A549 (cell line): ENCODE measurements at regions not wholly inside any gene's neighbourhood (a gene's known extent, or its start where the extent isn't known, plus 50 kb on each side); places are given as distances from the start of the nearest gene placed in this dataset.

ENCODE experiments used
- ATAC-seq, 2 experiments: fragments of 200-7000 bp in 1 of 2; fragments of >200 bp in 1 of 2; cut with Nextera tagmentation in 1 of 2; cut with Tn5 transposase in 1 of 2; 3 replicates each; pipeline versions ENCODE4 v1.8.0 to v1.9.1; 2018 to 2020; ENCODE audit warnings: mild to moderate bottlenecking in 1 of 2, moderate library complexity in 1 of 2
- CTCF ChIA-PET: fragments of 300-600 bp; sonication (Branson Sonifier 250); formaldehyde crosslinking; extraction: SDS; loops from one replicate; lab custom pipeline; 2021; ENCODE audit warnings: antibody characterized with exemption, inconsistent platforms; lab: Yijun Ruan, JAX
- POLR2A ChIA-PET: fragments of 350-600 bp; formaldehyde crosslinking; extraction: SDS; loops from one replicate; lab custom pipeline; 2021; ENCODE audit warnings: antibody characterized with exemption, inconsistent platforms; lab: Yijun Ruan, JAX
- DNase-seq, 2 experiments: peaks; one replicate each; pipeline versions ENCODE4 v3.0.0 to v3.0.0-alpha.2; 2011 to 2016; ENCODE audit warnings: low read depth in 1 of 2, low spot score in 1 of 2
- FAIRE-seq: peaks from 2 replicates; lab custom pipeline; 2011; peaks lifted over from hg19 to GRCh38; lab: Jason Lieb, UNC
- H3K27ac ChIP-seq, 2 experiments: fragments of >200 bp; sonication (Bioruptor Twin); formaldehyde crosslinking; 3 replicates each; pipeline ENCODE4 v1.5.1; 2016 to 2017
- H3K4me1 ChIP-seq: fragments of >200 bp; sonication (Bioruptor Twin); formaldehyde crosslinking; 3 replicates; pipeline ENCODE4 v1.6.1; 2016
- H3K4me2 ChIP-seq: fragments of >200 bp; sonication (Bioruptor Twin); formaldehyde crosslinking; 3 replicates; pipeline ENCODE4 v1.6.1; 2016
- H3K4me3 ChIP-seq: fragments of >200 bp; sonication (Bioruptor Twin); formaldehyde crosslinking; 3 replicates; pipeline ENCODE4 v1.5.1; 2016
- H3K9me3 ChIP-seq: fragments of >200 bp; sonication (Bioruptor Twin); formaldehyde crosslinking; 3 replicates; pipeline ENCODE4 v1.6.1; 2016
- BHLHE40 ChIP-seq: IDR thresholded peaks from 2 replicates; pipeline ENCODE4 v1.6.1; 2012; ENCODE audit warnings: low read depth, low read length, inconsistent platforms
- EHF ChIP-seq: fragments of 250-450 bp; sonication (Bioruptor Pico); IDR thresholded peaks from 2 replicates; pipeline ENCODE4 v1.5.0; 2020; ENCODE audit warnings: mild to moderate bottlenecking
- EHMT2 ChIP-seq: fragments of 200-600 bp; sonication (generic); IDR thresholded peaks from 2 replicates; pipeline ENCODE4 v1.6.1; 2016; ENCODE audit warnings: antibody characterized with exemption, low read depth, mild to moderate bottlenecking, moderate library complexity
- EP300 ChIP-seq, 2 experiments: fragments of >200 bp; sonication (Bioruptor Twin); formaldehyde crosslinking; IDR thresholded peaks; 2 replicates in 1 of 2; 3 replicates in 1 of 2; pipeline ENCODE4 v1.6.1; 2016 to 2017
- FOSB ChIP-seq: fragments of 250-450 bp; sonication (Bioruptor Pico); IDR thresholded peaks from 2 replicates; pipeline ENCODE4 v1.5.0; 2020; ENCODE audit warnings: mild to moderate bottlenecking, moderate library complexity
- GATA3 ChIP-seq: IDR thresholded peaks from 2 replicates; pipeline ENCODE4 v1.6.1; 2012; ENCODE audit warnings: borderline replicate concordance
- HEYL ChIP-seq: fragments of 250-450 bp; sonication (Bioruptor Pico); IDR thresholded peaks from 2 replicates; pipeline ENCODE4 v1.8.0; 2021; ENCODE audit warnings: mild to moderate bottlenecking, moderate library complexity
- HMGXB4 ChIP-seq: fragments of 250-450 bp; sonication (Bioruptor Pico); IDR thresholded peaks from 2 replicates; pipeline ENCODE4 v1.5.0; 2021; ENCODE audit warnings: mild to moderate bottlenecking, moderate library complexity, borderline replicate concordance
- HOXB5 ChIP-seq: fragments of 250-450 bp; sonication (Bioruptor Pico); IDR thresholded peaks from 2 replicates; pipeline ENCODE4 v1.5.0; 2020; ENCODE audit warnings: mild to moderate bottlenecking, moderate library complexity
- JUNB ChIP-seq: fragments of >200 bp; sonication (Bioruptor Twin); formaldehyde crosslinking; IDR thresholded peaks from 2 replicates; pipeline ENCODE4 v1.6.1; 2016
- KDM5A ChIP-seq: fragments of 200-600 bp; sonication (generic); IDR thresholded peaks from 2 replicates; pipeline ENCODE4 v1.6.1; 2016; ENCODE audit warnings: antibody characterized with exemption, mild to moderate bottlenecking
- MAX ChIP-seq: IDR thresholded peaks from 2 replicates; pipeline ENCODE4 v1.6.1; 2012
- MAZ ChIP-seq: fragments of 150-350 bp; IDR thresholded peaks from 2 replicates; pipeline ENCODE4 v1.6.1; 2014; ENCODE audit warnings: antibody characterized with exemption, low read depth, low read length, borderline replicate concordance
- NFE2L2 ChIP-seq: fragments of 150-350 bp; conservative IDR thresholded peaks from 2 replicates; pipeline ENCODE4 v1.6.1; 2014; ENCODE audit warnings: low read length
- NPAS2 ChIP-seq: fragments of 250-450 bp; sonication (Bioruptor Pico); IDR thresholded peaks from 2 replicates; pipeline ENCODE4 v1.8.0; 2022; ENCODE audit warnings: mild to moderate bottlenecking, moderate library complexity, borderline replicate concordance
- PBX3 ChIP-seq: IDR thresholded peaks from 2 replicates; pipeline ENCODE4 v1.6.1; 2012
- PHF8 ChIP-seq: fragments of 200-600 bp; sonication (generic); IDR thresholded peaks from 2 replicates; pipeline ENCODE4 v1.6.1; 2016; ENCODE audit warnings: low read depth, mild to moderate bottlenecking, antibody characterized with exemption, moderate library complexity, borderline replicate concordance
- POLR2A ChIP-seq: IDR thresholded peaks from 2 replicates; pipeline ENCODE4 v1.6.1; 2012; ENCODE audit warnings: mild to moderate bottlenecking, low read length
- POLR2AphosphoS2 ChIP-seq: conservative IDR thresholded peaks from 2 replicates; pipeline ENCODE4 v1.6.1; 2012; ENCODE audit warnings: low read length, improper control_type of control experiment, inconsistent platforms
- RFX5 ChIP-seq: fragments of 450-650 bp; IDR thresholded peaks from 2 replicates; pipeline ENCODE4 v1.7.1; 2014; ENCODE audit warnings: antibody characterized with exemption, mild to moderate bottlenecking, moderate library complexity
- TFCP2L1 ChIP-seq: fragments of 250-450 bp; sonication (Bioruptor Pico); IDR thresholded peaks from 2 replicates; pipeline ENCODE4 v1.5.0; 2021; ENCODE audit warnings: mild to moderate bottlenecking
- TP53 ChIP-seq: fragments of 250-450 bp; sonication (Bioruptor Pico); IDR thresholded peaks from 2 replicates; pipeline ENCODE4 v1.5.0; 2021; ENCODE audit warnings: mild to moderate bottlenecking, moderate library complexity
- ZFP36 ChIP-seq: fragments of 450-650 bp; IDR thresholded peaks from 2 replicates; pipeline ENCODE4 v1.6.1; 2014; ENCODE audit warnings: borderline replicate concordance; ENCODE audit not compliant: partially characterized antibody
- ZSCAN20 ChIP-seq: fragments of 250-450 bp; sonication (Bioruptor Pico); IDR thresholded peaks from 2 replicates; pipeline ENCODE4 v1.8.0; 2022; ENCODE audit warnings: mild to moderate bottlenecking, moderate library complexity
- WGBS: methylation state at CpG from one replicate; pipeline ENCODE4 v1.1.6; 2017; ENCODE audit errors: missing lambda C conversion rate; 5-methylcytosine and 5-hydroxymethylcytosine counted together

GRCh38 chr4:147340111-147340510, 140.8 kb upstream of the EDNRA start:
- DNase-seq (no peak), FAIRE-seq (no peak), ATAC-seq (no peak)
- no peak for TF ChIP-seq TFCP2L1 (CRISPR knock-in tag)
- TF ChIP-seq GATA3: no peak
- TF ChIP-seq POLR2AphosphoS2: no peak
- no peak for TF ChIP-seq NPAS2 (CRISPR knock-in tag)
- TF ChIP-seq MAX: no peak
- no peak for TF ChIP-seq POLR2A
- no peak for TF ChIP-seq KDM5A
- no peak for TF ChIP-seq EHF (CRISPR knock-in tag)
- no peak for TF ChIP-seq JUNB
- TF ChIP-seq ZFP36: no peak
- TF ChIP-seq RFX5: no peak
- TF ChIP-seq FOSB (CRISPR knock-in tag): no peak
- TF ChIP-seq HMGXB4 (CRISPR knock-in tag): no peak
- no peak for TF ChIP-seq BHLHE40
- no peak for TF ChIP-seq HOXB5
- no peak for TF ChIP-seq PBX3
- TF ChIP-seq TP53: no peak
- TF ChIP-seq ZSCAN20 (CRISPR knock-in tag): no peak
- Histone ChIP-seq H3K27ac (no peak overlapping the region), H3K4me1 (no peaks in the 10 kb centered on the region), H3K4me2 (no peak overlapping the region), H3K4me3 (no peak overlapping the region), H3K9me3 (no peaks in the 10 kb centered on the region)
- POLR2A ChIA-PET: no interaction called here
- 50% methylated on average over 1 of the region's 1 CpG for WGBS
- CTCF ChIA-PET: interaction anchor here (0.8 kb wide), 1 partner anchor 48 kb away, joined by 3 read pairs; no protein-coding TSS in a partner anchor

- ATAC-seq: no peak
- ChIA-PET POLR2A (no interaction called here), CTCF (interaction anchor here (0.7 to 0.8 kb wide), 2 partner anchors 49 to 126 kb away, joined by 3 read pairs; no protein-coding TSS in a partner anchor)
- no peaks in the 10 kb centered on the region for H3K9me3 ChIP-seq
- TF ChIP-seq HEYL (CRISPR knock-in tag) (no peak), FOSB (CRISPR knock-in tag) (no peak), TFCP2L1 (CRISPR knock-in tag) (no peak), PHF8 (no peak), NFE2L2 (no peak), PBX3 (no peak), MAZ (no peak), EHMT2 (no peak), EP300 (IDR thresholded peaks at IDR 0.05) (no peak), JUNB (no peak), RFX5 (no peak)
- no peak overlapping the region for H3K27ac ChIP-seq
- no peak overlapping the region for H3K4me3 ChIP-seq
- DNase-seq: no peak
- no peaks in the 10 kb centered on the region for H3K4me1 ChIP-seq
- H3K4me2 ChIP-seq: no peak overlapping the region
- WGBS: 52% methylated on average over 3 of the region's 3 CpGs
- no peak for FAIRE-seq
Measured at GRCh38 chr4:147340591-147341120, 140.2 kb upstream of the EDNRA start.
